Motor neuron (in vitro differentiated cells): ENCODE measurements at regions not wholly inside any gene's neighbourhood (a gene's known extent, or its start where the extent isn't known, plus 50 kb on each side); places are given as distances from the start of the nearest gene placed in this dataset.

Experiments used
- ATAC-seq, 8 experiments: fragments of 200-7000 bp; cut with Tn5 transposase; replicated peaks in 6 of 8; 2 replicates each; pipeline ENCODE4 v1.8.0; 2021; ENCODE audit warnings: mild to moderate bottlenecking in 8 of 8, moderate library complexity in 8 of 8
- H3K27ac ChIP-seq, 2 donors: fragments of 250-450 bp; sonication (Bioruptor Pico); 2 replicates each; pipeline ENCODE4 v1.9.0; 2021; ENCODE audit warnings: antibody characterized with exemption in 2 of 2, mild to moderate bottlenecking in 2 of 2, moderate library complexity in 1 of 2
- H3K4me1 ChIP-seq, 2 donors: fragments of 250-450 bp; sonication (Bioruptor Pico); replicated peaks in 1 of 2; 2 replicates each; pipeline ENCODE4 v1.6.1; 2021; ENCODE audit warnings: antibody characterized with exemption in 2 of 2, mild to moderate bottlenecking in 2 of 2, moderate library complexity in 1 of 2
- H3K4me3 ChIP-seq, 5 donors: fragments of 250-450 bp; sonication (Bioruptor Pico); 2 replicates each; pipeline ENCODE4 v1.9.0; 2021; ENCODE audit warnings: antibody characterized with exemption in 5 of 5, mild to moderate bottlenecking in 5 of 5, moderate library complexity in 4 of 5
- WGBS, 10 experiments: fragments of 450-650 bp; shearing (Covaris generic); methylation state at CpG; one replicate each; pipeline ENCODE4 v1.0.0; 2022; 5-methylcytosine and 5-hydroxymethylcytosine counted together
- in situ Hi-C, 9 experiments: fragments of 400-800 bp; cut with MboI; loops; one replicate each; pipeline ENCODE4 v1.15.0; 2021; ENCODE audit warnings: low sequenced_read_pairs in 9 of 9, low pct_unique_long_range_greater_than_20kb in 2 of 9; ENCODE audit not compliant: unreplicated experiment in 9 of 9

- Histone ChIP-seq H3K4me3 (no peak overlapping the region), H3K27ac (no peak overlapping the region), H3K4me1 (no peaks in the 10 kb centered on the region)
- in situ Hi-C loops: no loop called here
- ATAC-seq: no peak
Observed at GRCh38 chrX:65610481-65610880, 57.0 kb upstream of the MSN start.

- 39 to 90% (median 53%) methylated on average over 2 to 3 of the region's 3 CpGs; no CpG with 5 or more reads in 4 of the 10 experiments for WGBS, 10 experiments
- no peak overlapping the region for H3K27ac ChIP-seq
- H3K4me3 ChIP-seq: no peak overlapping the region
- in situ Hi-C loops: no loop called here
- ATAC-seq: no peak
- H3K4me1 ChIP-seq: no peaks in the 10 kb centered on the region
Observed at GRCh38 chrX:65610040-65610439, 57.4 kb upstream of the MSN start.

GRCh38 chrX:65609237-65609636, 58.2 kb upstream of the MSN start:
- in situ Hi-C loops: no loop called here
- WGBS, 10 experiments: 60 to 100% (median 79%) methylated on average over 1 to 4 of the region's 4 CpGs; no CpG with 5 or more reads in 6 of the 10 experiments
- ATAC-seq: no peak
- Histone ChIP-seq H3K4me1 (no peaks in the 10 kb centered on the region), H3K4me3 (no peak overlapping the region), H3K27ac (no peak overlapping the region)

- Histone ChIP-seq H3K4me1 (no peaks in the 10 kb centered on the region), H3K27ac (no peak overlapping the region), H3K4me3 (no peak overlapping the region)
- in situ Hi-C loops: no loop called here
- ATAC-seq: peak in 2 of 8 experiments; percentile 80 to 88
- 0% methylated on average over 1 of the region's 3 CpGs; no CpG with 5 or more reads in 8 of the 10 experiments for WGBS, 10 experiments
Observed at GRCh38 chrX:65608026-65608425, 59.4 kb upstream of the MSN start.

- in situ Hi-C loops: no loop called here
- ATAC-seq: no peak
- no peak overlapping the region for H3K4me3 ChIP-seq
- H3K4me1 ChIP-seq: no peaks in the 10 kb centered on the region
- 11 to 83% (median 53%) methylated on average over 1 to 2 of the region's 3 CpGs; no CpG with 5 or more reads in 5 of the 10 experiments for WGBS, 10 experiments
- H3K27ac ChIP-seq: no peak overlapping the region
Observed at GRCh38 chrX:65607070-65607742, 60.2 kb upstream of the MSN start.

GRCh38 chrX:65602221-65602560, 65.3 kb upstream of the MSN start:
- in situ Hi-C loops: no loop called here
- no peak overlapping the region for H3K27ac ChIP-seq
- H3K4me1 ChIP-seq: no peaks in the 10 kb centered on the region
- peak in 3 of 8 experiments; percentile 34 to 73 (median 65) for ATAC-seq
- H3K4me3 ChIP-seq: no peak overlapping the region
- WGBS, 10 experiments: 42 to 100% methylated on average over 1 to 2 of the region's 2 CpGs; no CpG with 5 or more reads in 8 of the 10 experiments

- in situ Hi-C loops: no loop called here
- 35% methylated on average over 3 of the region's 3 CpGs; no CpG with 5 or more reads in 9 of the 10 experiments for whole genome bisulfite sequencing, 10 experiments
- ATAC-seq: peak in 6 of 8 experiments; percentile 21 to 86 (median 66)
- no peak overlapping the region for H3K27ac ChIP-seq
- H3K4me3 ChIP-seq: no peak overlapping the region
- H3K4me1 ChIP-seq: no peaks in the 10 kb centered on the region
Observed at GRCh38 chrX:65601530-65602220, 65.8 kb upstream of the MSN start.

GRCh38 chrX:65601126-65601525, 66.3 kb upstream of the MSN start:
- WGBS, 10 experiments: no CpG with 5 or more reads among the region's 3 CpGs
- no peak overlapping the region for H3K27ac ChIP-seq
- peaks cover 0 to 4% of the 10 kb centered on the region in 2 donors for H3K4me1 ChIP-seq
- no peak overlapping the region for H3K4me3 ChIP-seq
- no peak for ATAC-seq
- in situ Hi-C loops: no loop called here

- in situ Hi-C loops: no loop called here
- Histone ChIP-seq H3K4me1 (peaks cover 0 to 10% of the 10 kb centered on the region in 2 donors), H3K4me3 (no peak overlapping the region), H3K27ac (no peak overlapping the region)
- WGBS, 10 experiments: 20 to 80% (median 70%) methylated on average over 1 to 7 of the region's 7 CpGs; no CpG with 5 or more reads in 5 of the 10 experiments
- ATAC-seq: peak in 1 of 8 experiments; percentile 10
Observed at GRCh38 chrX:65600106-65600505, 65.5 kb upstream of the LAS1L start.

GRCh38 chrX:65598559-65599147, 64.1 kb upstream of the LAS1L start:
- no peak overlapping the region for H3K4me3 ChIP-seq
- WGBS, 10 experiments: 0 to 61% (median 32%) methylated on average over 1 to 7 of the region's 8 CpGs; no CpG with 5 or more reads in 4 of the 10 experiments
- H3K4me1 ChIP-seq: peaks cover 0 to 10% of the 10 kb centered on the region in 2 donors
- no peak overlapping the region for H3K27ac ChIP-seq
- in situ Hi-C loops: loop anchor here in 3 of 9 experiments (25.0 kb wide), 1 partner anchor 389 kb away; no protein-coding TSS in a partner anchor
- ATAC-seq: no peak

- 27 to 60% methylated on average over 1 to 2 of the region's 2 CpGs; no CpG with 5 or more reads in 8 of the 10 experiments for WGBS, 10 experiments
- ATAC-seq: peak in 6 of 8 experiments; percentile 14 to 71 (median 58)
- Histone ChIP-seq H3K27ac (no peak overlapping the region), H3K4me1 (peaks cover 0 to 10% of the 10 kb centered on the region in 2 donors), H3K4me3 (no peak overlapping the region)
- in situ Hi-C loops: loop anchor here in 3 of 9 experiments (25.0 kb wide), 1 partner anchor 391 kb away; no protein-coding TSS in a partner anchor
Observed at GRCh38 chrX:65596270-65597034, 61.9 kb upstream of the LAS1L start.

- WGBS, 10 experiments: 0 to 14% (median 5%) methylated on average over 1 to 2 of the region's 3 CpGs; no CpG with 5 or more reads in 7 of the 10 experiments
- H3K4me3 ChIP-seq: no peak overlapping the region
- peaks cover 0 to 10% of the 10 kb centered on the region in 2 donors for H3K4me1 ChIP-seq
- no peak overlapping the region for H3K27ac ChIP-seq
- ATAC-seq: peak; percentile 77 to 95 (median 86)
- in situ Hi-C loops: loop anchor here in 3 of 9 experiments (25.0 kb wide), 1 partner anchor 392 kb away; no protein-coding TSS in a partner anchor
Observed at GRCh38 chrX:65595460-65595876, 60.9 kb upstream of the LAS1L start.
